Peyer's patch (tissue), 4 donors: ENCODE measurements at regions not wholly inside any gene's neighbourhood (a gene's known extent, or its start where the extent isn't known, plus 50 kb on each side); places are given as distances from the start of the nearest gene placed in this dataset.

ENCODE experiments used
- DNase-seq, 3 donors: peaks; one replicate each; pipeline ENCODE4 v3.0.0-alpha.2; 2017 to 2019
- H3K27ac ChIP-seq, 4 donors: fragments of 200-600 bp; sonication (generic); one replicate each; pipeline ENCODE4 v1.5.1; 2016 to 2019
- H3K27me3 ChIP-seq, 2 donors: fragments of 200-600 bp; sonication (generic); one replicate each; pipeline ENCODE4 v1.5.1; 2019
- H3K36me3 ChIP-seq, 3 donors: fragments of 200-600 bp; sonication (generic); one replicate each; pipeline ENCODE4 v1.5.1; 2016 to 2019
- H3K4me1 ChIP-seq, 4 donors: fragments of 200-600 bp; sonication (generic); one replicate each; pipeline ENCODE4 v1.5.1; 2016 to 2019
- H3K4me3 ChIP-seq, 4 donors: fragments of 200-600 bp; sonication (generic); 1 replicate in 3 of 4; 2 replicates in 1 of 4; pipeline ENCODE4 v1.5.1; 2016 to 2019; ENCODE audit warnings: mild to moderate bottlenecking in 1 of 4
- H3K9me3 ChIP-seq, 4 donors: fragments of 200-600 bp; sonication (generic); one replicate each; pipeline ENCODE4 v1.5.1; 2016 to 2019; ENCODE audit warnings: mild to moderate bottlenecking in 1 of 4
- CTCF ChIP-seq, 6 experiments: fragments of 450-650 bp in 4 of 6; fragments of 200-600 bp in 2 of 6; sonication (generic) in 1 of 6; IDR thresholded peaks; one replicate each; pipeline ENCODE4 v1.5.1; 2017 to 2019; ENCODE audit warnings: antibody characterized with exemption in 6 of 6, mild to moderate bottlenecking in 3 of 6, moderate library complexity in 1 of 6
- POLR2A ChIP-seq, 2 donors: fragments of 450-650 bp; IDR thresholded peaks; one replicate each; pipeline ENCODE4 v1.5.1; 2017; ENCODE audit warnings: antibody characterized with exemption in 2 of 2, mild to moderate bottlenecking in 2 of 2, moderate library complexity in 2 of 2

DNA sequence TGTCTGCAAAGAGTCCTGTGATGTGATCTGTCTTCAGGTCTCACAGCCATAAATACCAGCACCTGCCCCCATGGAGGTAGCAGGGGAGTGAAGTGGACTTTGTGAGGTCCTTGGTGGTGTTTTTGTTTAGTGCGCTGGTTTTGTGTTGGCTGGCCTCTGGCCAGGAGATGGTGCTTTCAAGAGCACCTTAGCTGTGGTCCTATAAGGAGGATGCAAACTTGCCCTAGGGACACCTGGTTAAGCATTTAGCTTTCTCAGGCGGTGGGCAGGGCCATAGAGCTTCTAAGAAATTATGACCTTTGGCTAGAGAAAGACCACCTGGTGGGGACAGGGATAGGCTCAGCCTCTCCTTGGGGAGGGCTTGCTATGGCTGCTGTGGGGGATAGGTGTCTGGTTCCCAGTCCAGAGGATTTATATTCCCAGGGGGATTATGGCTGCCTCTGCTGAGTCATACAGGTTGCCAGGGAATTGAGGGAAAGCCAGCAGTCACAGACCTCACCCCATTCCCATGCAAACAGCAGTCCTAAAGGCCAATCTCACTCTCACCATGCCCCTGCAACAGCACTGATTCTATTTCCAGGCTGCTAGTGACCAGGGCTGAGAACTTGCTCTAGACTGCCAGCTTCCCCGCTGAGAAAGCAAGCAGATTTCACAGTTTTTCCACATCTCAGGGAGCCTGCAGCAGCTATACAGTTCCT, 259.3 kb downstream of the TFAP2B start:
- H3K4me1 ChIP-seq: no peaks in the 10 kb centered on the region
- H3K27me3 ChIP-seq: no peaks in the 10 kb centered on the region
- no peaks in the 10 kb centered on the region for H3K9me3 ChIP-seq
- DNase-seq: no peak
- no peaks in the 10 kb centered on the region for H3K36me3 ChIP-seq
- H3K27ac ChIP-seq: no peak overlapping the region
- no peak overlapping the region for H3K4me3 ChIP-seq
- TF ChIP-seq CTCF (IDR thresholded peaks at IDR 0.05) (no peak), POLR2A (IDR thresholded peaks at IDR 0.05) (no peak)

GRCh38 chr6:51090343-51090742, 271.7 kb downstream of the TFAP2B start:
- peaks cover 0 to 4% (median 0%) of the 10 kb centered on the region in 4 donors for H3K9me3 ChIP-seq
- TF ChIP-seq POLR2A (IDR thresholded peaks at IDR 0.05): no peak
- no peak for TF ChIP-seq CTCF (IDR thresholded peaks at IDR 0.05)

GRCh38 chr6:51093871-51094270, 275.2 kb downstream of the TFAP2B start:
- Histone ChIP-seq H3K9me3 (peaks cover 0 to 4% (median 0%) of the 10 kb centered on the region in 4 donors), H3K27ac (no peak overlapping the region), H3K4me3 (no peak overlapping the region), H3K27me3 (no peaks in the 10 kb centered on the region), H3K4me1 (no peaks in the 10 kb centered on the region), H3K36me3 (no peaks in the 10 kb centered on the region)
- DNase-seq: no peak
- TF ChIP-seq CTCF (IDR thresholded peaks at IDR 0.05) (no peak), POLR2A (IDR thresholded peaks at IDR 0.05) (no peak)

More at GRCh38 chr6:51090343-51090742, 271.7 kb downstream of the TFAP2B start:
- no peaks in the 10 kb centered on the region for H3K27me3 ChIP-seq
- no peak overlapping the region for H3K27ac ChIP-seq
- no peak for DNase-seq
- H3K4me1 ChIP-seq: no peaks in the 10 kb centered on the region
- H3K36me3 ChIP-seq: no peaks in the 10 kb centered on the region
- H3K4me3 ChIP-seq: no peak overlapping the region

GRCh38 chr6:51094271-51094670, 275.6 kb downstream of the TFAP2B start:
- Histone ChIP-seq H3K27ac (no peak overlapping the region), H3K27me3 (no peaks in the 10 kb centered on the region), H3K4me1 (no peaks in the 10 kb centered on the region), H3K9me3 (peaks cover 0 to 4% (median 0%) of the 10 kb centered on the region in 4 donors), H3K36me3 (no peaks in the 10 kb centered on the region), H3K4me3 (no peak overlapping the region)
- no peak for DNase-seq
- TF ChIP-seq CTCF (IDR thresholded peaks at IDR 0.05) (no peak), POLR2A (IDR thresholded peaks at IDR 0.05) (no peak)

- H3K27me3 ChIP-seq: no peaks in the 10 kb centered on the region
- H3K4me3 ChIP-seq: no peak overlapping the region
- DNase-seq: no peak
- H3K9me3 ChIP-seq: no peaks in the 10 kb centered on the region
- no peak overlapping the region for H3K27ac ChIP-seq
- TF ChIP-seq POLR2A (IDR thresholded peaks at IDR 0.05) (no peak), CTCF (IDR thresholded peaks at IDR 0.05) (no peak)
- H3K4me1 ChIP-seq: no peaks in the 10 kb centered on the region
- no peaks in the 10 kb centered on the region for H3K36me3 ChIP-seq
Observed at GRCh38 chr6:51098246-51098645, 279.6 kb downstream of the TFAP2B start.
